SK-N-MC (cell line): ENCODE measurements at regions not wholly inside any gene's neighbourhood (a gene's known extent, or its start where the extent isn't known, plus 50 kb on each side); places are given as distances from the start of the nearest gene placed in this dataset.

Experiments
- EZH2 ChIP-seq: fragments of 200-600 bp; sonication (generic); IDR thresholded peaks from one replicate; pipeline ENCODE4 v1.6.1; 2017; ENCODE audit warnings: antibody characterized with exemption
- FOXP2 ChIP-seq: optimal IDR thresholded peaks from 2 replicates; pipeline ENCODE3; 2011; ENCODE audit warnings: mild to moderate bottlenecking, moderate library complexity; ENCODE audit not compliant: insufficient read depth; ENCODE audit errors: extremely low read length, control extremely low read depth
- POLR2AphosphoS5 ChIP-seq: IDR thresholded peaks from 2 replicates; pipeline ENCODE4 v1.6.1; 2012; ENCODE audit warnings: mild to moderate bottlenecking, low read depth, low read length, borderline replicate concordance

GRCh38 chr3:148219999-148220398, 477.7 kb upstream of the AGTR1 start:
- TF ChIP-seq POLR2AphosphoS5 (no peak), EZH2 (no peak), FOXP2 (no peak)
